GM06990 (cell line): ENCODE measurements at regions not wholly inside any gene's neighbourhood (a gene's known extent, or its start where the extent isn't known, plus 50 kb on each side); places are given as distances from the start of the nearest gene placed in this dataset.

Source experiments
- DNase-seq: peaks from one replicate; pipeline ENCODE4 v3.0.0-alpha.2; 2011; ENCODE audit not compliant: insufficient read length; ENCODE audit errors: extremely low read depth
- H3K27me3 ChIP-seq: replicated peaks from 2 replicates; pipeline ENCODE4 v1.6.0; 2011; ENCODE audit warnings: low read length; ENCODE audit not compliant: control insufficient read depth, insufficient read depth
- H3K36me3 ChIP-seq: 2 replicates; pipeline ENCODE4 v1.5.1; 2011; ENCODE audit warnings: low read length; ENCODE audit not compliant: control insufficient read depth, insufficient read depth
- H3K4me3 ChIP-seq: replicated peaks from 2 replicates; pipeline ENCODE4 v1.5.1; 2011; ENCODE audit warnings: low read depth, mild to moderate bottlenecking, control low read depth, low read length
- CTCF ChIP-seq: IDR thresholded peaks from 2 replicates; pipeline ENCODE4 v1.5.1; 2011; ENCODE audit warnings: low read length, control low read depth, mild to moderate bottlenecking, inconsistent platforms; ENCODE audit not compliant: insufficient read depth, poor library complexity, severe bottlenecking

GRCh38 chr2:6750411-6751158, 115.1 kb downstream of the CMPK2 start:
- Histone ChIP-seq H3K36me3 (no peaks in the 10 kb centered on the region), H3K4me3 (no peak overlapping the region), H3K27me3 (peaks cover 2% of the 10 kb centered on the region; the same call in 1 of the 2 replicates)
- no peak for TF ChIP-seq CTCF
- no peak for DNase-seq

GRCh38 chr2:6754419-6754818, 111.3 kb downstream of the CMPK2 start:
- no peak overlapping the region for H3K4me3 ChIP-seq
- TF ChIP-seq CTCF: no peak
- DNase-seq: no peak

GRCh38 chr2:6755456-6755855, 110.3 kb downstream of the CMPK2 start:
- no peak for TF ChIP-seq CTCF
- DNase-seq: no peak
- peaks cover 2% of the 10 kb centered on the region; the same call in 1 of the 2 replicates for H3K27me3 ChIP-seq
- H3K4me3 ChIP-seq: no peak overlapping the region
- H3K36me3 ChIP-seq: no peaks in the 10 kb centered on the region

More at GRCh38 chr2:6754419-6754818, 111.3 kb downstream of the CMPK2 start:
- H3K36me3 ChIP-seq: no peaks in the 10 kb centered on the region
- H3K27me3 ChIP-seq: peaks cover 2% of the 10 kb centered on the region; the same call in 1 of the 2 replicates

GRCh38 chr2:6757215-6757614, 108.5 kb downstream of the CMPK2 start:
- no peak for DNase-seq
- no peak for TF ChIP-seq CTCF
- Histone ChIP-seq H3K4me3 (no peak overlapping the region), H3K27me3 (peaks cover 2% of the 10 kb centered on the region; the same call in 1 of the 2 replicates), H3K36me3 (no peaks in the 10 kb centered on the region)

- no peak overlapping the region for H3K4me3 ChIP-seq
- no peak for TF ChIP-seq CTCF
- no peaks in the 10 kb centered on the region for H3K36me3 ChIP-seq
- DNase-seq: no peak
- no peaks in the 10 kb centered on the region; the same call in 1 of the 2 replicates for H3K27me3 ChIP-seq
Observed at GRCh38 chr2:6759689-6760088, 106.0 kb downstream of the CMPK2 start.

GRCh38 chr2:6760132-6760531, 105.6 kb downstream of the CMPK2 start:
- no peaks in the 10 kb centered on the region for H3K36me3 ChIP-seq
- TF ChIP-seq CTCF: no peak
- DNase-seq: no peak
- no peak overlapping the region for H3K4me3 ChIP-seq
- no peaks in the 10 kb centered on the region; the same call in 1 of the 2 replicates for H3K27me3 ChIP-seq
